Erythroblast (primary cell): ENCODE measurements at regions not wholly inside any gene's neighbourhood (a gene's known extent, or its start where the extent isn't known, plus 50 kb on each side); places are given as distances from the start of the nearest gene placed in this dataset.

Source experiments
- GATA1 ChIP-seq: IDR thresholded peaks from 2 replicates; pipeline ENCODE4 v1.6.1; 2011; ENCODE audit warnings: low read depth, mild to moderate bottlenecking, control low read depth, low read length, moderate library complexity
- POLR2A ChIP-seq: IDR thresholded peaks from 2 replicates; pipeline ENCODE4 v1.6.1; 2011; ENCODE audit warnings: mild to moderate bottlenecking, low read length

DNA sequence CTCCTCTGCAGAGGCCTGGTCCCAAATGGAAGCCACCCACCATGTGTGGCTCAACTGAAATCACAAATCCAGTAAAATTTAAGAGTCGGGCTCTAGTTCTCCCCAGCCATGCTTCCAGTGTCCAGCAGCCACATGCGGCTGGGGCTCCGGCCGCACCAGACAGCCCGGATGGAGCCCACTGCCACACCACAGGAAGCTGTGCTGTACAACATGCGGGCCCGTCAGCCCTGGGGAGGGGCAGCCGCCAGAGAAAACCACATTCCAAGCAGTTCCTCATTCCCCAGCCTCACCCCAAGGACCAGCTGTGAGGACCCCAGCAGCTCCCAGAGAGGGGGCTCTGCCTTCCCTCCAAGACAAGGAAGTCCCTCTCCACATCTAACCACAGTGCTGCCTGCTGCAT, 135.0 kb downstream of the NCOR2 start:
- no peak for TF ChIP-seq POLR2A
- no peak for TF ChIP-seq GATA1
